Lower leg skin (tissue), 4 donors: ENCODE measurements at regions not wholly inside any gene's neighbourhood (a gene's known extent, or its start where the extent isn't known, plus 50 kb on each side); places are given as distances from the start of the nearest gene placed in this dataset.

Experiments
- DNase-seq, 2 donors: peaks; one replicate each; pipeline ENCODE4 v3.0.0-alpha.2; 2019; ENCODE audit warnings: low spot score in 2 of 2
- H3K4me3 ChIP-seq: fragments of 200-600 bp; sonication (generic); 2 replicates; pipeline ENCODE4 v1.5.1; 2017; ENCODE audit warnings: mild to moderate bottlenecking, low read depth; ENCODE audit not compliant: poor library complexity, severe bottlenecking
- POLR2A ChIP-seq, 2 donors: fragments of 450-650 bp; IDR thresholded peaks; one replicate each; pipeline ENCODE4 v1.6.1; 2016 to 2017; ENCODE audit warnings: antibody characterized with exemption in 2 of 2, mild to moderate bottlenecking in 1 of 2, moderate library complexity in 1 of 2
- WGBS, 2 donors: methylation state at CpG; one replicate each; pipeline ENCODE4 v1.1.5; 2018; 5-methylcytosine and 5-hydroxymethylcytosine counted together
- intact Hi-C: fragments of 100-400 bp; cut with DNase I; formaldehyde crosslinking; loops from one replicate; pipeline ENCODE4 v1.15.0; 2023; ENCODE audit warnings: low total_unique reads
- TF ChIP-seq, protein P1 (sequence below), 3 donors: fragments of 450-650 bp; IDR thresholded peaks; one replicate each; pipeline ENCODE4 v1.5.1; 2016; ENCODE audit warnings: antibody characterized with exemption in 3 of 3, mild to moderate bottlenecking in 3 of 3, moderate library complexity in 2 of 3

DNA sequence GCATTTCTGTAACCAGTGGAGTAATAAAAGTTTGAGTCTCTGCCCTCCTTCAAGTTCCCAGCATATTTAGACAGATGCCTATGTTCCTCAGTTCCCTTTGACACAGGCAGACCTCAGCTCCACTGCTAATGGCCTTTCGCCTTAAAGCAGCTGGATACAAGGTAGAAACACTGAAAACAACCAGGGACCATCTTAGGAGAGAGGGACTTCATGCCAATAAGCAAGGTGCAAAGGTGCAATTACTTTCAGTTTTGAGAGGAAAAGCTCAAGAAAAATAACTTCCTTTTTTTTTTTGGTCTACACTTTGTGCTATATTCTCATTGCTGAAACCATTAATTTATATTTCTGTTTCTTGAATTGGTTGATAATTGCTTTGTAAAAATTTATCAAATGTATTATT, 781.9 kb upstream of the GALNTL6 start:
- TF ChIP-seq, protein P1, sequence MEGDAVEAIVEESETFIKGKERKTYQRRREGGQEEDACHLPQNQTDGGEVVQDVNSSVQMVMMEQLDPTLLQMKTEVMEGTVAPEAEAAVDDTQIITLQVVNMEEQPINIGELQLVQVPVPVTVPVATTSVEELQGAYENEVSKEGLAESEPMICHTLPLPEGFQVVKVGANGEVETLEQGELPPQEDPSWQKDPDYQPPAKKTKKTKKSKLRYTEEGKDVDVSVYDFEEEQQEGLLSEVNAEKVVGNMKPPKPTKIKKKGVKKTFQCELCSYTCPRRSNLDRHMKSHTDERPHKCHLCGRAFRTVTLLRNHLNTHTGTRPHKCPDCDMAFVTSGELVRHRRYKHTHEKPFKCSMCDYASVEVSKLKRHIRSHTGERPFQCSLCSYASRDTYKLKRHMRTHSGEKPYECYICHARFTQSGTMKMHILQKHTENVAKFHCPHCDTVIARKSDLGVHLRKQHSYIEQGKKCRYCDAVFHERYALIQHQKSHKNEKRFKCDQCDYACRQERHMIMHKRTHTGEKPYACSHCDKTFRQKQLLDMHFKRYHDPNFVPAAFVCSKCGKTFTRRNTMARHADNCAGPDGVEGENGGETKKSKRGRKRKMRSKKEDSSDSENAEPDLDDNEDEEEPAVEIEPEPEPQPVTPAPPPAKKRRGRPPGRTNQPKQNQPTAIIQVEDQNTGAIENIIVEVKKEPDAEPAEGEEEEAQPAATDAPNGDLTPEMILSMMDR (IDR thresholded peaks at IDR 0.05) = no peak
- TF ChIP-seq POLR2A (IDR thresholded peaks at IDR 0.05) = no peak
- intact Hi-C loops = no loop called here
- no peak overlapping the region for H3K4me3 ChIP-seq
- no peak for DNase-seq
- WGBS, 2 donors = 83 to 88% methylated on average over 1 of the region's 1 CpG

DNA sequence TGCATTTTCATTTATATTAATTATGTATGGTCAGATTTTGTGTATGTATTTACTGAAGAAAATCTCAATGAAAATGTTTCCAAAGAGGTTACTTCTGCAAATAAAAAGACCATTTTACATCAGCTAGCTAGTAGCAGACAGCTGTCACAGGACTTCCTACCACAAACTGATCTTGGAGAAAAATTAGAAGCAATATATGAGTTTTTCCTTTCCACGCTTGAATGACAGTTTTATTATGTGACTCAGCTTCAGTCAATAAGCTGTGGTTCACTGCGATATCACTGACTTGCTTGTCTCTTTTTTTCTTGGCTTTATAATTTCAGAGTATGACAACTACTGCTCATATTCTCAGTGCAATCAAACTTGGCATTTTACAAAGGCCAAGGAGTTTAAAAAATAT, 787.4 kb upstream of the GALNTL6 start:
- intact Hi-C loops = no loop called here
- 26 to 42% methylated on average over 2 of the region's 2 CpGs for WGBS, 2 donors
- no peak overlapping the region for H3K4me3 ChIP-seq
- DNase-seq = no peak
- TF ChIP-seq, protein P1 (IDR thresholded peaks at IDR 0.05) = no peak
- no peak for TF ChIP-seq POLR2A (IDR thresholded peaks at IDR 0.05)

DNA sequence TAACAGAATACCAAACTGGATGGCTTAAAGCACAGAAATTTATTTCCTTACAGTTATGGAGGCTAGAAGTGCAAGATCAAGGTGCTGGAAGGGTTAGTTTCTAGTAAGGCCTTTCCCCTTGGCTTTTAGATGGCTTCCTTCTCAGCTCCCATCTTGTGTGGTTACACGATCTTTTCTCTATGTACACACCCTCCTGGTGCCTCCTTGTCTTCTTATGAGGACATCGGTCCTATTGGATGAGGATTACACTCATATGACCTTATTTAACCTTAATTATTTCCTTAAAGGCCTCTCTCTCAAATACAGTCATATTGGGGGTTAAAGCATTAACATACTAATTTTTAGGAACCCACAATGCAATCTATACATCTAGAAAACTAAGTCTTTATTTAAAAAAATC, 787.9 kb upstream of the GALNTL6 start:
- intact Hi-C loops = no loop called here
- DNase-seq = no peak
- H3K4me3 ChIP-seq = no peak overlapping the region
- WGBS, 2 donors = 57 to 61% methylated on average over 2 of the region's 2 CpGs
- no peak for TF ChIP-seq POLR2A (IDR thresholded peaks at IDR 0.05)
- TF ChIP-seq, protein P1 (IDR thresholded peaks at IDR 0.05) = no peak

DNA sequence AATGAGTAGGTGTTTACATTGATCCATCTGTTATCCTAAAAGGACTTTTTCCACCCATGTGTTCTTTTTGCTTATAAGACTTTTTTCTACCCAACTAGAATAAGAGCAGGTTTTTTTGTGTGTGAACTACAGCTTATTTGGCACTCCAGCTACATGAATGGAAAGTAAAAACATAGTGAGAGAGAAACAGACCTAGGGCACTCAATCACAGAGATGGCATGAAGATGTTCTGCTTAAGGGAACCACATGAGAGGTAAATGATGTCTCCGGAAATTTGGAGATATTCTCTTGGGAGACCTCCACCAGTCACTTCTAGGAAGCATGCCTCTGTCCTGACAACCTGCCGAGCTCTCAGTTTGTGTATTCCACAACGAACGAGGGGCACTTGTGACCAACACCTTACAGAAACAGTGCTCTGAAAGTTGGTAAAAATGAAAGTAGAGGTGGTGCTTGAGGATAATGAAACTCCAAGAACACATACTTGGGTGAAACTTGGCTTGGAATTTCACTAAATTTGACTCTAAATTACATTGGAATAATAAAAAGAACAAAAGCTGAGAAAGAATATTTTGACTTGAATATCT, 788.4 kb upstream of the GALNTL6 start:
- intact Hi-C loops = loop anchor here (5.0 kb wide), 1 partner anchor 1212 kb away; no protein-coding TSS in a partner anchor
- no peak for DNase-seq
- 82 to 83% methylated on average over 4 of the region's 4 CpGs for WGBS, 2 donors
- TF ChIP-seq, protein P1 (IDR thresholded peaks at IDR 0.05) = no peak
- TF ChIP-seq POLR2A (IDR thresholded peaks at IDR 0.05) = no peak
- H3K4me3 ChIP-seq = no peak overlapping the region

- TF ChIP-seq POLR2A (IDR thresholded peaks at IDR 0.05) = no peak
- TF ChIP-seq, protein P1 (IDR thresholded peaks at IDR 0.05) = no peak
- 65 to 67% methylated on average over 3 of the region's 3 CpGs for WGBS, 2 donors
- intact Hi-C loops = loop anchor here (5.0 kb wide), 1 partner anchor 1214 kb away; no protein-coding TSS in a partner anchor
- DNase-seq = no peak
- H3K4me3 ChIP-seq = no peak overlapping the region
These were observed 790.4 kb upstream of the GALNTL6 start for GRCh38 chr4:171022824-171023230.

DNA sequence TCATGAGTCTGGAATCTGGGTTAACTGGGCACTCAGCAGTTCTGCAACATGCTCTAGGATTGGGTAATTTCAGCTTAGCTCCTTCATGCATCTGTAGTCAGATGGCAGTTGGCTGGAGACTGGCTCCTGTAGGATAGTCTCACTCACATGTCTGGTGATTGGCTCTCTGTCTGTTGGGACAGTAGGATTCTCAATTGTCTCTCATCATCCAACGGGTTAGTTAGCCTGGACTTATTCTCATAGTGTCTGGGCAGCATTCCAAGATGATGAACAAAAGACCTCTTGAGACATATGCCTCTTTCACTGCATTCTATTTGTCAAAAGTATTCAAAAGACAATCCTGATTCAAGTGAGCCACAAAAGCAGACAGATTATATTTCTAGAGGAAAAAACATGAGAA, 795.6 kb upstream of the GALNTL6 start:
- TF ChIP-seq POLR2A (IDR thresholded peaks at IDR 0.05) = no peak
- TF ChIP-seq, protein P1 (IDR thresholded peaks at IDR 0.05) = no peak
- no peak overlapping the region for H3K4me3 ChIP-seq
- intact Hi-C loops = no loop called here
- no peak for DNase-seq
- 0 to 29% methylated on average over 1 of the region's 1 CpG for WGBS, 2 donors
